WERI-Rb-1 (cell line): ENCODE measurements at regions not wholly inside any gene's neighbourhood (a gene's known extent, or its start where the extent isn't known, plus 50 kb on each side); places are given as distances from the start of the nearest gene placed in this dataset.

Source experiments
- DNase-seq: peaks from one replicate; pipeline ENCODE4 v3.0.0-alpha.2; 2020
- H3K27ac ChIP-seq: fragments of 250-450 bp; sonication (Bioruptor Pico); 2 replicates; pipeline ENCODE4 v1.5.1; 2020; ENCODE audit warnings: mild to moderate bottlenecking, moderate library complexity
- H3K27me3 ChIP-seq: fragments of 250-450 bp; sonication (Bioruptor Pico); 2 replicates; pipeline ENCODE4 v1.5.1; 2021; ENCODE audit warnings: mild to moderate bottlenecking, low read depth, moderate library complexity; ENCODE audit not compliant: insufficient read depth, severe bottlenecking
- H3K36me3 ChIP-seq: fragments of 250-450 bp; sonication (Bioruptor Pico); 2 replicates; pipeline ENCODE4 v1.5.1; 2020; ENCODE audit warnings: mild to moderate bottlenecking, moderate library complexity
- H3K4me3 ChIP-seq: 2 replicates; pipeline ENCODE4 v1.5.1; 2011; ENCODE audit warnings: low read depth, mild to moderate bottlenecking, control low read depth, low read length
- H3K9me3 ChIP-seq: fragments of 250-450 bp; sonication (Bioruptor Pico); 2 replicates; pipeline ENCODE4 v1.5.1; 2021; ENCODE audit warnings: mild to moderate bottlenecking, moderate library complexity; ENCODE audit not compliant: severe bottlenecking
- CTCF ChIP-seq: IDR thresholded peaks from 2 replicates; pipeline ENCODE4 v1.5.1; 2011; ENCODE audit warnings: low read depth, mild to moderate bottlenecking, control low read depth, inconsistent platforms, low read length

DNA sequence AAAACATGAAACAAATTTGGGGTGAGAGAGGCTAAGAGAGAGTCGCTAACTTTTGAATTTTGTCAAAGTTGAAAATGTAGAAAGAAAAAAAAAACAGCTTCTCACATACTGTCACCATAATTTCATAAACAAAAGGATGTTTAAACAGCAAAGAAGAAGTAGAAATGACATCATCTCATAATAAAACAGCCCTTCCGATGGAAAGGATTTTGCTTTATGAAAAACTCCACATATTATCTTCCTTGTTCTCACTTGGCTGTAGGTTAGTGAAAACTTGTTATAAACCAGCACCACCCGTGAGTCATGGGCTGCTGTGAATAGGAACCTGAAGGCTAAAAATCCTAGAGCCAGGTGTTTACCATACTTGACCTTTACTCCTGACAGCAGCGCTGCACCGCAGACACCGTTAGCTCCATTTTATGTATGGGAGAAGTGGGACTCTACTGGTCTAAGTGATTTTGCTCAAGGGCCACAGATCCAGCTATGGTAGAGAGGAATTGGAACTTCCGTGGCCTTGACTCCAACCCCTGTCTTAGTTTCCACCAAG, 63.0 kb upstream of the VRK1 start:
- no peaks in the 10 kb centered on the region for H3K9me3 ChIP-seq
- TF ChIP-seq CTCF = no peak
- no peak for DNase-seq
- no peaks in the 10 kb centered on the region for H3K36me3 ChIP-seq
- H3K27me3 ChIP-seq = no peaks in the 10 kb centered on the region
- H3K4me3 ChIP-seq = no peak overlapping the region
- H3K27ac ChIP-seq = no peak overlapping the region

- H3K36me3 ChIP-seq = no peaks in the 10 kb centered on the region
- no peaks in the 10 kb centered on the region for H3K27me3 ChIP-seq
- H3K4me3 ChIP-seq = no peak overlapping the region
- TF ChIP-seq CTCF = no peak
- H3K27ac ChIP-seq = no peak overlapping the region
- H3K9me3 ChIP-seq = no peaks in the 10 kb centered on the region
- DNase-seq = no peak
Measured at GRCh38 chr14:96735526-96735925, 61.7 kb upstream of the VRK1 start.

- no peak overlapping the region for H3K27ac ChIP-seq
- H3K36me3 ChIP-seq = no peaks in the 10 kb centered on the region
- H3K27me3 ChIP-seq = no peaks in the 10 kb centered on the region
- H3K9me3 ChIP-seq = no peaks in the 10 kb centered on the region
- no peak for TF ChIP-seq CTCF
- DNase-seq = no peak
- no peak overlapping the region for H3K4me3 ChIP-seq
Measured at GRCh38 chr14:96736439-96736838, 60.7 kb upstream of the VRK1 start.

GRCh38 chr14:96737881-96738280, 59.3 kb upstream of the VRK1 start:
- H3K27me3 ChIP-seq = no peaks in the 10 kb centered on the region

DNA sequence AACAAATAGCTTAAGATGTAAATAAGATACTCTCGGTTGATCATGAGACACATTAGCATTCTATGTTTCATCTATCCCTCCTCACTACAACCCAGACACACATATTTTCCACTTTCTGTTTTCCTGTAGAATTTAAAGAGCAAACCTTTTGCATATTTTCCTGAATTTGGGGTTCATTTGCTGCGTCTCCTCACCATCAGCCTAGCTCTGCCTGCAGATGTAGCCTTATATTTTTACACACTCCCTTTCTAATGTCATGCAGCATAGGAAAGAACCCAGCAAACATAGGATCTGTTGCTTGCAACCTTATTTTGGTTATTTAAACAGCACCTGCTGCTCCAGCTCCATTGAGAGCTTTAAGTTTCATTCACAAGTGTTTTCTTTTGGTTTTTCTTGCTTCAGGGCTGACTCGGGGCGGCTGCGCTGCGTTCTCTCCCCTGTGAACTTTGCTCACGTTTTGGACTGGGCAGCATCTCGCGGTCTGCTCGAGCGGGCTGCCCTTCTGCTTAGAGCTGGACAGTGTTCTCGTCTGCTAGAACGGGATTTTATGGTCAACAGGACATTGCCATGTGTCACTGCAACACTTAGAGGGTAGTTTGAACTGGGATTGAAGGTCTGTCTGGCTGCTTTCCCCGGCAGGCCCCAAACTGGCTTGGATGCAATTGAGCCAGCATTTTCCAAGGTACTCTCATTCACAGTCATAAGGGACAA, 57.8 kb upstream of the VRK1 start:
- H3K36me3 ChIP-seq = no peaks in the 10 kb centered on the region
- no peaks in the 10 kb centered on the region for H3K27me3 ChIP-seq
- DNase-seq = no peak
- no peaks in the 10 kb centered on the region for H3K9me3 ChIP-seq
- H3K27ac ChIP-seq = no peak overlapping the region
- TF ChIP-seq CTCF = no peak
- H3K4me3 ChIP-seq = no peak overlapping the region

More at GRCh38 chr14:96737881-96738280, 59.3 kb upstream of the VRK1 start:
- DNase-seq = no peak
- no peaks in the 10 kb centered on the region for H3K36me3 ChIP-seq
- no peak for TF ChIP-seq CTCF
- no peak overlapping the region for H3K27ac ChIP-seq
- H3K4me3 ChIP-seq = no peak overlapping the region
- no peaks in the 10 kb centered on the region for H3K9me3 ChIP-seq
